H1 (cell line): ENCODE measurements at regions not wholly inside any gene's neighbourhood (a gene's known extent, or its start where the extent isn't known, plus 50 kb on each side); places are given as distances from the start of the nearest gene placed in this dataset.

Experiments used
- CTCF ChIA-PET: fragments of 300-600 bp; sonication (Branson Sonifier 250); formaldehyde crosslinking; loops from one replicate; lab custom pipeline; 2021; ENCODE audit not compliant: partially characterized antibody; lab: Charles Lee
- POLR2A ChIA-PET: fragments of 300-600 bp; sonication (Branson Sonifier 250); formaldehyde crosslinking; loops from one replicate; lab custom pipeline; 2021; ENCODE audit warnings: inconsistent platforms; ENCODE audit not compliant: partially characterized antibody; lab: Charles Lee
- DNase-seq, 2 experiments: peaks; one replicate each; pipeline versions ENCODE4 v3.0.0 to v3.0.0-alpha.2; 2010 to 2022; ENCODE audit warnings: low spot score in 2 of 2, low read depth in 1 of 2, mixed read lengths in 1 of 2
- FAIRE-seq: peaks from 2 replicates; lab custom pipeline; 2011; peaks lifted over from hg19 to GRCh38; lab: Jason Lieb, UNC
- H2AFZ ChIP-seq: 2 replicates; pipeline ENCODE4 v1.8.1; 2012; ENCODE audit warnings: low read length, inconsistent platforms
- H2AK5ac ChIP-seq: 2 replicates; pipeline ENCODE4 v1.6.1; 2013; ENCODE audit warnings: low read depth, low read length
- H2BK120ac ChIP-seq: replicated peaks from 2 replicates; pipeline ENCODE3; 2013; ENCODE audit warnings: low read depth, low read length, inconsistent platforms
- H2BK12ac ChIP-seq: 2 replicates; pipeline ENCODE4 v1.6.1; 2013; ENCODE audit warnings: low read depth, low read length
- H2BK15ac ChIP-seq: 2 replicates; pipeline ENCODE4 v1.6.1; 2013; ENCODE audit warnings: low read length
- H2BK20ac ChIP-seq: 2 replicates; pipeline ENCODE4 v1.6.1; 2013; ENCODE audit warnings: low read length
- H2BK5ac ChIP-seq: 2 replicates; pipeline ENCODE4 v1.6.1; 2013; ENCODE audit warnings: low read depth, low read length
- H3K14ac ChIP-seq: 2 replicates; pipeline ENCODE4 v1.6.1; 2013; ENCODE audit warnings: inconsistent platforms; ENCODE audit not compliant: insufficient read length
- H3K18ac ChIP-seq: 2 replicates; pipeline ENCODE4 v1.6.1; 2013; ENCODE audit warnings: low read length; ENCODE audit errors: extremely low read depth
- H3K23ac ChIP-seq: 2 replicates; pipeline ENCODE4 v1.6.1; 2013; ENCODE audit warnings: inconsistent platforms; ENCODE audit not compliant: insufficient read length
- H3K23me2 ChIP-seq: 2 replicates; pipeline ENCODE4 v1.6.1; 2013; ENCODE audit warnings: low read depth, low read length
- H3K27ac ChIP-seq: 2 replicates; pipeline ENCODE4 v1.6.1; 2011; ENCODE audit warnings: low read depth, low read length, inconsistent platforms
- H3K27me3 ChIP-seq, 4 experiments: replicated peaks in 1 of 4; 1 replicate in 1 of 4; 2 replicates in 3 of 4; pipeline versions ENCODE4 v1.6.1 to v1.8.1; 2011 to 2013; ENCODE audit warnings: low read length in 3 of 4, mild to moderate bottlenecking in 3 of 4, inconsistent platforms in 2 of 4, mixed read lengths in 2 of 4, moderate library complexity in 1 of 4; ENCODE audit not compliant: control insufficient read depth in 3 of 4, insufficient read depth in 3 of 4; ENCODE audit errors: extremely low read depth in 1 of 4
- H3K36me3 ChIP-seq, 4 experiments: 2 replicates each; pipeline versions ENCODE4 v1.6.1 to v1.8.1; 2011 to 2013; ENCODE audit warnings: mild to moderate bottlenecking in 4 of 4, low read length in 3 of 4, moderate library complexity in 2 of 4, control low read depth in 1 of 4, inconsistent platforms in 1 of 4; ENCODE audit not compliant: insufficient read depth in 4 of 4, control insufficient read depth in 2 of 4
- H3K4ac ChIP-seq: replicated peaks from 2 replicates; pipeline ENCODE3; 2013; ENCODE audit warnings: low read length, low read depth, mixed read lengths, inconsistent platforms; ENCODE audit not compliant: insufficient read length
- H3K4me1 ChIP-seq, 4 experiments: replicated peaks in 1 of 4; 1 replicate in 1 of 4; 2 replicates in 3 of 4; pipeline versions ENCODE4 v1.6.1 to v1.8.1; 2011 to 2013; ENCODE audit warnings: low read length in 3 of 4, inconsistent platforms in 2 of 4, mixed read lengths in 1 of 4; ENCODE audit not compliant: insufficient read depth in 4 of 4, control insufficient read depth in 3 of 4
- H3K4me2 ChIP-seq, 2 experiments: 2 replicates each; pipeline versions ENCODE4 v1.6.1 to v1.8.1; 2011 to 2013; ENCODE audit warnings: low read depth in 2 of 2, low read length in 2 of 2, control low read depth in 1 of 2, inconsistent platforms in 1 of 2, mild to moderate bottlenecking in 1 of 2; ENCODE audit not compliant: insufficient read depth in 1 of 2
- H3K4me3 ChIP-seq, 4 experiments: fragments of 200-600, 300-600 bp in 1 of 4; sonication (generic), shearing (Covaris generic), sonication (Bioruptor Twin) in 1 of 4; 2 replicates each; pipeline versions ENCODE4 v1.5.1 to v1.8.1; 2011 to 2016; ENCODE audit warnings: low read length in 4 of 4, low read depth in 3 of 4, control low read depth in 2 of 4, inconsistent platforms in 2 of 4, mild to moderate bottlenecking in 2 of 4, mixed read lengths in 1 of 4, moderate library complexity in 1 of 4; ENCODE audit not compliant: insufficient read depth in 2 of 4; ENCODE audit errors: extremely low read depth in 1 of 4
- H3K56ac ChIP-seq: replicated peaks from 2 replicates; pipeline ENCODE3; 2013; ENCODE audit warnings: low read depth, mild to moderate bottlenecking, mixed read lengths, low read length, inconsistent platforms; ENCODE audit not compliant: insufficient read length
- H3K79me1 ChIP-seq: 2 replicates; pipeline ENCODE4 v1.6.1; 2013; ENCODE audit warnings: low read depth, low read length, control low read depth
- H3K79me2 ChIP-seq, 2 experiments: 2 replicates each; pipeline versions ENCODE4 v1.6.1 to v1.8.1; 2012 to 2013; ENCODE audit warnings: low read length in 2 of 2, mild to moderate bottlenecking in 2 of 2, inconsistent platforms in 1 of 2; ENCODE audit not compliant: insufficient read depth in 2 of 2, control insufficient read depth in 1 of 2
- H3K9ac ChIP-seq, 4 experiments: replicated peaks in 1 of 4; 1 replicate in 1 of 4; 2 replicates in 3 of 4; pipeline versions ENCODE4 v1.6.1 to v1.8.1; 2011 to 2013; ENCODE audit warnings: low read depth in 3 of 4, low read length in 3 of 4, control low read depth in 2 of 4, mild to moderate bottlenecking in 2 of 4, moderate library complexity in 2 of 4, inconsistent platforms in 1 of 4; ENCODE audit errors: extremely low read depth in 1 of 4
- H3K9me3 ChIP-seq, 2 experiments: 2 replicates each; pipeline versions ENCODE4 v1.6.1 to v1.8.1; 2012 to 2013; ENCODE audit warnings: mild to moderate bottlenecking in 2 of 2, moderate library complexity in 2 of 2, control low read depth in 1 of 2, inconsistent platforms in 1 of 2, low read depth in 1 of 2, low read length in 1 of 2, mixed read lengths in 1 of 2; ENCODE audit not compliant: insufficient read depth in 2 of 2
- H4K20me1 ChIP-seq, 2 experiments: replicated peaks in 1 of 2; 2 replicates each; pipeline versions ENCODE3 to v1.8.1; 2011 to 2013; ENCODE audit warnings: inconsistent platforms in 2 of 2, low read length in 2 of 2, mild to moderate bottlenecking in 1 of 2; ENCODE audit not compliant: insufficient read depth in 2 of 2, control insufficient read depth in 1 of 2
- H4K5ac ChIP-seq: 2 replicates; pipeline ENCODE4 v1.6.1; 2013; ENCODE audit warnings: low read length, low read depth, mixed read lengths, inconsistent platforms; ENCODE audit not compliant: insufficient read length
- H4K8ac ChIP-seq: 2 replicates; pipeline ENCODE4 v1.8.0; 2013; ENCODE audit warnings: mild to moderate bottlenecking, moderate library complexity, low read length, inconsistent platforms; ENCODE audit not compliant: insufficient read depth; ENCODE audit errors: extremely low read depth
- H4K91ac ChIP-seq: replicated peaks from 2 replicates; pipeline ENCODE3; 2013; ENCODE audit warnings: low read length, mixed read lengths, inconsistent platforms; ENCODE audit not compliant: insufficient read length
- ASH2L ChIP-seq: fragments of 200-600, 300-600 bp; sonication (generic); IDR thresholded peaks from one replicate; pipeline ENCODE4 v1.7.1; 2017; ENCODE audit warnings: low read length
- ATF3 ChIP-seq: IDR thresholded peaks from 2 replicates; pipeline ENCODE4 v1.6.1; 2011; ENCODE audit warnings: low read depth, mild to moderate bottlenecking, low read length; ENCODE audit not compliant: insufficient read depth
- CBX5 ChIP-seq: fragments of 300-800, 300-1000 bp; sonication (generic); IDR thresholded peaks from 2 replicates; pipeline ENCODE4 v1.7.1; 2016; ENCODE audit warnings: antibody characterized with exemption, low read length, low read depth
- CHD2 ChIP-seq: IDR thresholded peaks from 2 replicates; pipeline ENCODE4 v1.6.1; 2012; ENCODE audit warnings: low read length, improper control_type of control experiment
- JUND ChIP-seq: IDR thresholded peaks from 2 replicates; pipeline ENCODE4 v1.6.1; 2011; ENCODE audit warnings: mild to moderate bottlenecking, improper control_type of control experiment, low read length
- SIN3A ChIP-seq, 2 experiments: IDR thresholded peaks in 1 of 2; conservative IDR thresholded peaks in 1 of 2; 2 replicates each; pipeline ENCODE4 v1.6.1; 2011 to 2012; ENCODE audit warnings: low read length in 2 of 2, improper control_type of control experiment in 1 of 2, low read depth in 1 of 2, mild to moderate bottlenecking in 1 of 2
- WGBS, 2 experiments: shearing (Covaris generic) in 1 of 2; methylation state at CpG; one replicate each; pipeline versions ENCODE4 v1.1.6 to v1.1.7; 2013 to 2015; ENCODE audit warnings: low lambda C conversion rate in 2 of 2, mixed read lengths in 2 of 2, inconsistent platforms in 1 of 2, low coverage in 1 of 2, missing lambda C conversion rate in 1 of 2; ENCODE audit not compliant: insufficient replicate concordance in 2 of 2, insufficient coverage in 1 of 2, insufficient read length in 1 of 2; ENCODE audit errors: extremely low coverage in 1 of 2, missing lambda C conversion rate in 1 of 2; 5-methylcytosine and 5-hydroxymethylcytosine counted together

GRCh38 chr16:79753286-79753685 is 152.7 kb upstream of the MAF start:
- Histone ChIP-seq H3K56ac (no peak overlapping the region), H4K5ac (no peak overlapping the region), H3K4me1 (no peaks in the 10 kb centered on the region), H2AK5ac (no peak overlapping the region), H3K27me3 (no peaks in the 10 kb centered on the region), H3K9me3 (no peaks in the 10 kb centered on the region), H3K23me2 (no peaks in the 10 kb centered on the region), H4K91ac (no peak overlapping the region), H2BK15ac (no peak overlapping the region), H3K14ac (no peak overlapping the region), H3K4me2 (no peak overlapping the region), H3K79me2 (no peaks in the 10 kb centered on the region), H2BK12ac (no peak overlapping the region), H4K20me1 (no peaks in the 10 kb centered on the region), H3K23ac (no peak overlapping the region), H3K27ac (no peak overlapping the region), H3K4me3 (no peak overlapping the region), H3K4ac (no peak overlapping the region), H3K18ac (no peak overlapping the region), H3K36me3 (no peaks in the 10 kb centered on the region), H2BK120ac (no peak overlapping the region), H2BK20ac (no peak overlapping the region), H3K9ac (no peak overlapping the region), H3K79me1 (no peaks in the 10 kb centered on the region), H2AFZ (no peak overlapping the region), H2BK5ac (no peak overlapping the region), H4K8ac (no peak overlapping the region)
- CTCF ChIA-PET = no interaction called here
- POLR2A ChIA-PET = interaction anchor here (1.5 kb wide), 1 partner anchor 15 kb away, joined by 3 read pairs; no protein-coding TSS in a partner anchor
- DNase-seq (no peak), FAIRE-seq (no peak)
- no peak for TF ChIP-seq ASH2L
- no peak for TF ChIP-seq ATF3
- TF ChIP-seq SIN3A (conservative IDR thresholded peaks at IDR 0.05 in 1 of 2, IDR thresholded peaks at IDR 0.05 in 1 of 2; ENCODE audit: low read depth in 1 of 2, low read length in 2 of 2) = no peak
- TF ChIP-seq CHD2 = no peak
- TF ChIP-seq CBX5 = no peak
- TF ChIP-seq JUND = no peak
- 84% methylated on average over 2 of the region's 2 CpGs; no CpG with 5 or more reads in 1 of the 2 experiments for WGBS, 2 experiments
